ENCODE measurements at regions not wholly inside any gene's neighbourhood (a gene's known extent, or its start where the extent isn't known, plus 50 kb on each side); places are given as distances from the start of the nearest gene placed in this dataset.
"Not testable (repeated sequence)": the region's sequence is repeated elsewhere in the genome, so short reads cannot be mapped to it uniquely, and the experiment has no call there.

DNA sequence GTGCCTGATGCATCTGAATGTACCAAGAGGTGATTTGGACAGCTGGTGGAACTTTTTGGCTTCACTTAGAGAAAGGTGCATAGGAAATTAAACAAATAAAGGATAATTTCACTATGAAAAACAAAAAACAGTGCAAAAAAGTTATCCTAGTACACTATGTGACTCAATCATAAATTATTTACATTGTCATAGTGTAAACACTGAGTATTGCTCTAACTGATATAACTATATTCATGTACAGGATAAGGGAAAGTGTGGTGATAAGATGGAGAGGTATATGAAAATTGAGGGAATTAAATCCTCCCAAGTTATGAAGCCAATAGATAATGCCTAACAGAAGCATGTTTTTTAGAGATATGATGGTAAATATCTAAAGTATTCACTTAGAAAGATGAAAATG is 50.2 kb upstream of the CPNE4 start:
- no peak for DNase-seq (ENCODE audit: low spot score)

- DNase-seq (ENCODE audit: low spot score): no peak
Observed at GRCh38 chr3:132087356-132087755, 52.5 kb upstream of the CPNE4 start.

GRCh38 chr3:132088291-132088690 is 53.5 kb upstream of the CPNE4 start:
- no peak for DNase-seq (ENCODE audit: low spot score)

DNA sequence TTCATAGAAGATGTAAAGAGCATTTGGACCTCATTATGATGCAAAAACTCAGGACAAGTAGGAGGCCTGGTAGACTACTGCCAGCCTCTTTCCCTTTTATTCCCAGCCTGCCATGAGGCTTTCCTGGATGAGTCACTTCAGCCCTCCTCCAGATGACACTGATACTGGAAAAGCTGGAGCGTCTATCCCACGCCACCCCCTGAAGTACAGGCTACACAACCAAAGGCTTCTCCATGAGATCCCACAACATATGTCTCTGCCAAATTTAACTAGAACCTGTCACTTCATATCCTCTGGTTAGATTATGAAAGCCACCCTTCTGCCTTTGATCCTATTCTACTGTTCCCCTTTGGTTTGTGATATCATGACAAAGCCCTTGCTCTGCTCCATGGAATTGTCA is 56.1 kb upstream of the CPNE4 start:
- DNase-seq (ENCODE audit: low spot score): peak; percentile 13

GRCh38 chr3:132116601-132117000 is 81.8 kb upstream of the CPNE4 start:
- DNase-seq (ENCODE audit: low spot score): no peak

GRCh38 chr3:132117642-132118041 is 82.8 kb upstream of the CPNE4 start:
- DNase-seq (ENCODE audit: low spot score): peak; percentile 8

DNA sequence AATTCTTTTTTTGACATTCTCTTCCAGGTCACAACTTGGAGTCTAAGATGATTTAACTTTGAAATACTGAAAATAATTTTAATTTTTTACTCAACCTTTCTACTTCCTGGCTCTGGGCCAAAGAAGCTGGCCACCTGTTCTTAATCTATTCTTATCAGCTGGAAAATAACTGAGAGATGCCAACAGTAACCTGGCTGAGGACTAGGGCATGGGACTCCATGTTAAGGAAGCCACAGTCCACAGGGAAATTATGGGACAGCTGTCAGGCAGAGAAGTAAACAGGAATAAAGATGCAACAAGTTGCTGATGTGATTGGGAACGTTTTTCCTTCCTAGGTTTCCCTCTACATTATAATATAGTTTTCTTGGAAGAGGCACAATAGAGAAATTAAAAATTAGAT is 84.7 kb upstream of the CPNE4 start:
- no peak for DNase-seq (ENCODE audit: low spot score)

DNA sequence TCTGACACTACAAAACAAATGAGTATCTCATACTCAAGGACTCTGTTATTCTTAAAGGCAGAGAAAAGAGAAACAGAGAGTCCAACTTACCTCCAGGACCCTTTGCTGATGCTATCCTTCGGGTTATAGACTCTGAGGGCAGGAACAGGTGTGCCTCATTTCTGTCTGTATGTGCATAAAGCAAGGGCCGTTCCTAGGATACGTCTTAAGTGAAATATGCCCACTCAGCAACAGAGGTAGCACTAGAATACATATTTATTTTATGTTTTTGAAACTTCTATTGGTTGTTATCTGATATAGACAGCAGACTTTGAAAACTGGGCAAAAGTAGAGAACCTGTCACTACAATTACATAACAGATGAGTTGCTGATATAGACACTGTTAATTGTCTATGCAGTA is 89.3 kb upstream of the CPNE4 start:
- no peak for DNase-seq (ENCODE audit: low spot score)

DNA sequence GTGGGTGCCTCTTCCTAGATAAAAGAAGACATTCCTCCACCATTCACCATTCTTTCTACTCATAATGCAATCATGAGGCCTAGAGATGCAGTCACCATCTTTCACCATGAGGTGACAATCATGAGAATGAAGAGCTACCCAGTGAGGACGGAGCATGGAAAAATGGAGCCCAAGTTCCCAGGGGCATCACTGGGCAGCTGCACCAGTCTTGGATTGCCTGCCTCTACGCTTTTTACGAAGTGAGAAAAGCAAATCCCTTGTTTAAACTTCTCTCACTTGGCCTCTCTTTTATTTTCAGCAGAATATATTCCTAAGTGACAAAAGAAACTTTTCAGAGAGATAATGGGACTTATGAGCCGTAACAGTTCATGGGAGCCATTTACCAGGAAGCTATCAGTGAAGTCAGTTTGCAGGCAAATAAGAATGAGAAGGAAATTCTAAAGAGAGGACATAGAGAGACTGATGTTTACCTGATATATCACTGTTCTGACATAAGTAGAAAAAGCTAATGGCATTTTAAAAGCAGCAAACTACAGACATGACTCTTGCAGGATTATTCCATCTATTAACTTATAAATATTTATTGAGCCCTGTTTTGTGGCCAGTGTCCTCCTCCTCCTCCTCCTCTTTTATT is 90.0 kb upstream of the CPNE4 start:
- no peak for DNase-seq (ENCODE audit: low spot score)

DNA sequence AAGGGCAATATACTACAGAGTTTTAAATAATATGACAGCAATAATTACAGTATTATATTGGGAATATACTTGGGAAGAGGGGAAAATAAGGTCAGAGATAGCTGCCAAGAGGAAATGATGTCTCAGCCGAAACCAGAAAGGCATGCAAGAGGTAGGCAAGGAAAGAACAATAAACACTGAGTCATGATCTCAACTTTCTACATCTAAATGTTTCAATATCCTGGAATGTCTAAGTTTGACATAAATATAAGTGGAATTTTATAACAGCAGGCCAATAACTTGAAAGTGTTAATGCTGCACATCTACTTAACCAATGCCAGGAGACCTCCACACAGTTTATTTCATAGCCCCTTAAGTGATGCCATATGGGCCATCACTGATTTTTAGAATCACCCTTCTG is 99.8 kb upstream of the CPNE4 start:
- DNase-seq (ENCODE audit: low spot score): peak; percentile 62

DNA sequence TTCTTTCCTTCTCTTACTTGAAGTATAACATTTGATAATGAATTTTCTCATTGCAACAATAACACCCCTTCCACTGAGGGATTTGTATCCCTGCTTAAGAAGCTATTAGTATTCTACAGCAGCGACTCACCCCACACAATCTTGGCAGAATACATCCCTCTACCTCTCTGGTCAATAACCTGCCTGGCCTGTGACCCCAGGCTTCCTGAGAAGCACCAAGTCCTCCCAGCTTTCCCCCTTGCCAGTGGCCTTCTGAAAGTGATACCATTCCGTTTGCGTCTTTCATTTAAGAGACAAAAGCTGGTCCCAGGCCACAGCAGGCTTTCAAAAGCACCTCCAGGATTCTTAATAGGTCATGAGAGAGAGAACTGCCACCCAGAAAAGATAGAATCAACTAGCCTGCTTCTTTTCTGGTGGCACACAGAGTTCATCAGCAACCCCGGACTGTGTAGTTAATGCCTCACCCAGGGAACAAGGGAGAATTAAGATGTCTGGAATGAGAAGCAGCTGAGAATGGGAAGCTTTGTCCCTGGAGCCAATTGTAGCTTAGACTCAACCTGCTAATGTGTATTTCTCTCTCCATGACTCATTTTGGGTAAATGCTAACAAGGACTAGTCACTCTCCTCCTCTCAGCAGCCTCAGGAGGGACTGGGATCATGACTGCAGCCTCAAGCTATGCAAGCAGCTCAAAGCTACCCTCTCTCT is 101.0 kb upstream of the CPNE4 start:
- peak; percentile 93 for DNase-seq (ENCODE audit: low spot score)

DNA sequence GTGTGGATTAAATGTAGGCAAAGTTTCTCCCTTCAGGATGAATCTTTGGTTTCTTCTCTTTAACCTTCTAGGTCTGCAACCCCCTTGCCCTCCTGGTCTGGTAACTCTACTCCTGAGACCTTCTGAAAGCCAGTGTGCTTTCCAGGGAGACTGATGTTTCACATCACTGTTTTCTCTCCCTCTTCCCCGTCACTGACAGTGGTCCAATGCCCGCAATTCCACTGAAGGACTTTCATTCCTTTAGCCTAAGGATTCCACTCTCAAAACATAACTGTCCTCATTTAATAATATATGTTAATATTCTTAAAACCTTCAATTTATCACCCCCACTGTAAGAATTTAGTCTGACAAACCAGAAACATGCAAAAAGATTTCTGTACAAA is 101.5 kb upstream of the CPNE4 start:
- DNase-seq (ENCODE audit: low spot score): no peak

DNA sequence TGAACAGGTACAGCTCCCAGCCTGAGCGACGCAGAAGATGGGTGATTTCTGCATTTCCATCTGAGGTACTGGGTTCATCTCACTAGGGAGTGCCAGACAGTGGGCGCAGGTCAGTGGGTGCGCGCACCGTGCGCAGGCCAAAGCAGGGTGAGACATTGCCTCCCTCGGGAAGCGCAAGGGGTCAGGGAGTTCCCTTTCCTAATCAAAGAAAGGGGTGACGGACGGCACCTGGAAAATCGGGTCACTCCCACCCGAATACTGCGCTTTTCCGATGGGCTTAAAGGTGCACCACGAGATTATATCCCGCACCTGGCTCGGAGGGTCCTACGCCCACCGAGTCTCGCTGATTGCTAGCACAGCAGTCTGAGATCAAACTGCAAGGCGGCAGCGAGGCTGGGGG is 102.1 kb upstream of the CPNE4 start:
- DNase-seq (ENCODE audit: low spot score): not testable (repeated sequence)

GRCh38 chr3:132145833-132146232 is 111.0 kb upstream of the CPNE4 start:
- peak; percentile 63 for DNase-seq (ENCODE audit: low spot score)

DNA sequence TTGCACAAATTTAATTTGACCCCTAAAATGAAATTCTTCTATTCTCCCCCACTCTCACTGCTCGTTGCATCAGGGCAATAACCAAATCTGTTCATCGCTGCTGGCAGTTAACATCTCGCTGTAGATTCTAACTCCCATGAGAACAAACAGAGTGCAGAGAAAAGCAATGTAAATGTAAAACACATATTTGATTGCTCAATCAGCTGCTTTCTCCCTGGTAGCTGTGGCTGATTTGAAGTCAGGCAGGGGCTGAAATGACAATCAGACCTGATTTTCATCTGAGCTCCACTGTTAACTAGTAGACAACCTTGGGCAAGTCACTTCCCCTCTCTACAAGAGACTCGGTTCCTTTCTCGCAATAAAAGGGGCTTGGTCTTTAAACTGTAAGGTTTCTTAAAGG is 119.8 kb upstream of the CPNE4 start:
- no peak for DNase-seq (ENCODE audit: low spot score)

- no peak for DNase-seq (ENCODE audit: low spot score)
Observed at GRCh38 chr3:132159145-132159544, 124.3 kb upstream of the CPNE4 start.

DNA sequence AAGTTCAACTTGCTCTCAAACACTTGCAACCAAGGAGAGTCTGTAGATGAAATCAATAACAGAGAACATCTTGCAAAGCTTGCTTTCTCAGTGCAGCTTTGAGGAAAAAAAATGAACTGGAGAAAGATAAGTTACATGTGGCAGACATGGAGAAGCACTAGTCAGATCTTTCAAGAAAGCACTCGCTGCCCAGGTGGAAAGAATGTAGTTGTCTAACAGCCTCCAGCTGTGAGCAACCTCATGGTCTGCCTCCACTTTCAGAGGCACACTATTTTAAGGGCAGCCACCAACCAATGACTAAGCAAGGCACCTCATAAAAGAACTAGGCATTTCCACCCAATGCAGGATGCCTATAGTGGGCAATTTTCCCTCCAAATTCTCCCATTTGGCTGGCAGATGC is 125.4 kb upstream of the CPNE4 start:
- DNase-seq (ENCODE audit: low spot score): no peak

DNA sequence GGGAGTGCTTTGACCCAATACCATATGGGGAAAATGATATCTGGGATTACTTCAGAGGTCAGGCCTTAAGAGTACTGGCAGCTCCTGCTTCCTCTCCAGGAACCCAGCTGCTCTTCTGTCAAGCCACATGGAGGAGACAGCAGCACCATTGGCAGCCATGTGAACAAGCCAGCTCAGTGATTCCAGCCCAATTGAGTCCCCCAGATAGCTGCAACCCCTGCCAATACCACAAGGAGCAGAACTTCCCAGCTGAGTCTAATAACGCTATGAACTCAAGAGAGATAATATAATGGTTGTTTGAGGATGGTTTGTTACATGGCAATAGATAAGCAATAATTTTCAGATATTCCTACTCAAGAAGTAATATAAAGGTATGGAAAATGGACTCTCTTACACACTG is 126.8 kb upstream of the CPNE4 start:
- DNase-seq (ENCODE audit: low spot score): no peak

- no peak for DNase-seq (ENCODE audit: low spot score)
Observed at GRCh38 chr3:132164469-132165092, 129.8 kb upstream of the CPNE4 start.

- no peak for DNase-seq (ENCODE audit: low spot score)
Observed at GRCh38 chr3:132167870-132168269, 133.1 kb upstream of the CPNE4 start.

DNA sequence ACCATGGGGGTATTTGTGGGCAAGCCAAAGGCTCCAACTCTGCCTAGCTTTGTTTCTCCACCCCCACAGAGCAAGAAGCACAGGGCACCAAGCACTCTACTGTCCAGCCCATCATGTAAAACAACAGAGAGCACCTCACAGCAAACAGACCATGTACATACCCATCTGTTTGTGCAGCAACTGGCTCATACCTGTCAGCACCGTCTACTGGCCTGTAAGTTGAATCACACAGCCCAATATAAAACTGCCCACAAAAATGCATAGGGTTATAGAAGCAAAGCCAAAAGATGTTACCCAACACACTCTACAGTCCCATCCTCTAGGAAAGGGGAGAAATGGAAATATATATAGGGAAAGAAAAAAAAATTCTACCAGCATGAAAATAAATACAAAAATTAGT is 139.7 kb upstream of the CPNE4 start:
- no peak for DNase-seq (ENCODE audit: low spot score)

GRCh38 chr3:132180337-132180791 is 136.8 kb upstream of the ACP3 start:
- DNase-seq (ENCODE audit: low spot score): peak; percentile 52

DNA sequence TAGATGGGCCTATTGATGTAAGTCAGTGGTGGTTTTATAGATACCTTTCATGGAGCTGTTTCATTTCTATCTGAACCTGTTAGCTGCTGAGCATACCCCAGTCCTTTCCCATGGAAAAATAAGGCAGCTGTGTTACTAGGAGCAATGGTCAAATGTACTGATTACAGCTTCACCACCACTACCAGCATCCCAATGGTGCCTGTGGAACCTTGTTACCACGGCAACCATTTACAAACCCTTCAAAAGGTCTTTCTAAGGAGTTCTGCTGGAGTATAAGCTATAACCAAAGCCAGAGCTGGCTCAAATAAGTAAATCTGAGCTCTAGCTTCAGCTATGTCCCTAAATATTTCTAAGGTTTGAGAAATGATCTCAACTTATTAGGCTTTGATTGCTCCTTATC is 133.4 kb upstream of the ACP3 start:
- no peak for DNase-seq (ENCODE audit: low spot score)

DNA sequence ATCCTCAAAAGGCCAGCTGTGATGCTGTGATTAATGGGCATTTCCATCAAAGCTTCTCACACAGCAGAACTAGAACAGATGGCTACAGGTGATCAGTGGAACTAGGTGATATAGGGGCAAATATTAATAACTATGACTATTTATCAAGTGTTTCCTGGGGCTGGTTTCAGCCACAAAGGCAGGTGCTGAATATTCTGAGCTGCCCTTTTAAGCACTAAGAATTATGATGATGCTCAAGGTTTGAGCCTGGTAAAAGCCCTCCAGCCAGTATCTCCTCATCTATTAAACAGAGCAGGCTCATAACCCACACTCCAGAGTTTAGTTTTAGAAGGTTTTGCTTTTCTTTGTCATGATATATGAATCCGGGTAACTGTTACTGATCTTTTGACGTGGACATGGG is 129.5 kb upstream of the ACP3 start:
- no peak for DNase-seq (ENCODE audit: low spot score)
